Activated CD8-positive, alpha-beta memory T cell treated with anti-CD3 and anti-CD28 coated beads, Interleukin-2, amount 10 ng/mL, durations not matched to agents 7 days and 5 days (primary cell): ENCODE measurements at regions not wholly inside any gene's neighbourhood (a gene's known extent, or its start where the extent isn't known, plus 50 kb on each side); places are given as distances from the start of the nearest gene placed in this dataset.

Experiments
- ATAC-seq: fragments of 150-1000 bp; cut with Tn5 transposase; one replicate; pipeline ENCODE4 v1.10.0; 2021; ENCODE audit warnings: moderate library complexity
- CTCF ChIA-PET: fragments of 350-600 bp; sonication (Branson Sonifier 250); formaldehyde crosslinking; loops from one replicate; lab custom pipeline; 2021; ENCODE audit warnings: antibody characterized with exemption; lab: Charles Lee
- DNase-seq: peaks from one replicate; pipeline ENCODE4 v3.0.0-alpha.2; 2020
- H3K27ac Mint-ChIP-seq: one replicate; pipeline ENCODE4 v1.8.0; 2021; ENCODE audit warnings: mild to moderate bottlenecking, mixed read lengths
- H3K27me3 Mint-ChIP-seq: one replicate; pipeline ENCODE4 v1.8.0; 2021; ENCODE audit warnings: mixed read lengths
- H3K36me3 Mint-ChIP-seq: one replicate; pipeline ENCODE4 v1.8.0; 2021; ENCODE audit warnings: mild to moderate bottlenecking, mixed read lengths
- H3K4me1 Mint-ChIP-seq: one replicate; pipeline ENCODE4 v1.8.0; 2021; ENCODE audit warnings: mixed read lengths
- H3K4me3 Mint-ChIP-seq: one replicate; pipeline ENCODE4 v1.8.0; 2021; ENCODE audit warnings: mild to moderate bottlenecking, moderate library complexity, mixed read lengths
- H3K9me3 Mint-ChIP-seq: one replicate; pipeline ENCODE4 v1.8.0; 2022; ENCODE audit warnings: low read depth, mixed read lengths

GRCh38 chr7:131858611-131859010, 302.2 kb upstream of the PODXL start:
- ATAC-seq: no peak
- Mint-ChIP-seq H3K4me3 (no peak overlapping the region), H3K27me3 (peaks cover 8% of the 10 kb centered on the region), H3K9me3 (no peaks in the 10 kb centered on the region), H3K4me1 (no peaks in the 10 kb centered on the region), H3K27ac (no peak overlapping the region), H3K36me3 (no peaks in the 10 kb centered on the region)
- CTCF ChIA-PET: interaction anchor here (1.0 to 1.6 kb wide), 6 partner anchors 9 to 243 kb away, joined by 3 to 4 read pairs (median 4); no protein-coding TSS in a partner anchor
- no peak for DNase-seq

GRCh38 chr7:131849472-131849871, 293.0 kb upstream of the PODXL start:
- no peak overlapping the region for H3K4me3 Mint-ChIP-seq
- ATAC-seq: no peak
- H3K27me3 Mint-ChIP-seq: peaks cover 6% of the 10 kb centered on the region
- H3K9me3 Mint-ChIP-seq: no peaks in the 10 kb centered on the region
- H3K27ac Mint-ChIP-seq: no peak overlapping the region
- DNase-seq: no peak
- CTCF ChIA-PET: interaction anchor here (0.7 kb wide), 1 partner anchor 9 kb away, joined by 4 read pairs; no protein-coding TSS in a partner anchor
- H3K4me1 Mint-ChIP-seq: no peaks in the 10 kb centered on the region
- H3K36me3 Mint-ChIP-seq: no peaks in the 10 kb centered on the region

GRCh38 chr7:131848033-131848432, 291.6 kb upstream of the PODXL start:
- Mint-ChIP-seq H3K9me3 (no peaks in the 10 kb centered on the region), H3K36me3 (no peaks in the 10 kb centered on the region), H3K27ac (no peak overlapping the region), H3K4me1 (no peaks in the 10 kb centered on the region), H3K27me3 (peaks cover 2% of the 10 kb centered on the region), H3K4me3 (no peak overlapping the region)
- no peak for ATAC-seq
- CTCF ChIA-PET: interaction anchor here (1.1 kb wide), 1 partner anchor 11 kb away, joined by 4 read pairs; no protein-coding TSS in a partner anchor
- no peak for DNase-seq

- Mint-ChIP-seq H3K9me3 (no peaks in the 10 kb centered on the region), H3K4me1 (no peaks in the 10 kb centered on the region), H3K4me3 (no peak overlapping the region), H3K27ac (no peak overlapping the region), H3K27me3 (peaks cover 2% of the 10 kb centered on the region), H3K36me3 (no peaks in the 10 kb centered on the region)
- DNase-seq (no peak), ATAC-seq (no peak)
- CTCF ChIA-PET: interaction anchor here (0.6 to 0.9 kb wide), 2 partner anchors 14 to 805 kb away, joined by 3 to 4 read pairs; no protein-coding TSS in a partner anchor
These were observed 289.3 kb upstream of the PODXL start for GRCh38 chr7:131845573-131846314.

- no peaks in the 10 kb centered on the region for H3K9me3 Mint-ChIP-seq
- peaks cover 2% of the 10 kb centered on the region for H3K27me3 Mint-ChIP-seq
- no peak for DNase-seq
- no peaks in the 10 kb centered on the region for H3K4me1 Mint-ChIP-seq
- no peak overlapping the region for H3K4me3 Mint-ChIP-seq
- CTCF ChIA-PET: interaction anchor here (0.8 kb wide), 1 partner anchor 15 kb away, joined by 3 read pairs; no protein-coding TSS in a partner anchor
- H3K36me3 Mint-ChIP-seq: no peaks in the 10 kb centered on the region
- ATAC-seq: no peak
- no peak overlapping the region for H3K27ac Mint-ChIP-seq
These were observed 287.9 kb upstream of the PODXL start for GRCh38 chr7:131844369-131844768.

- CTCF ChIA-PET: no interaction called here
- Mint-ChIP-seq H3K27ac (no peak overlapping the region), H3K4me1 (no peaks in the 10 kb centered on the region), H3K36me3 (no peaks in the 10 kb centered on the region), H3K4me3 (no peak overlapping the region), H3K27me3 (peaks cover 2% of the 10 kb centered on the region), H3K9me3 (no peaks in the 10 kb centered on the region)
- DNase-seq: no peak
- ATAC-seq: no peak
These were observed 287.5 kb upstream of the PODXL start for GRCh38 chr7:131843898-131844331.

- Mint-ChIP-seq H3K4me1 (no peaks in the 10 kb centered on the region), H3K9me3 (no peaks in the 10 kb centered on the region), H3K36me3 (no peaks in the 10 kb centered on the region), H3K27me3 (peaks cover 6% of the 10 kb centered on the region), H3K27ac (no peak overlapping the region), H3K4me3 (no peak overlapping the region)
- no peak for DNase-seq
- ATAC-seq: no peak
- CTCF ChIA-PET: interaction anchor here (1.6 kb wide), 1 partner anchor 19 kb away, joined by 3 read pairs; no protein-coding TSS in a partner anchor
These were observed 283.7 kb upstream of the PODXL start for GRCh38 chr7:131839967-131840690.

- no peaks in the 10 kb centered on the region for H3K9me3 Mint-ChIP-seq
- CTCF ChIA-PET: no interaction called here
- ATAC-seq (no peak), DNase-seq (no peak)
- no peak overlapping the region for H3K27ac Mint-ChIP-seq
- no peaks in the 10 kb centered on the region for H3K36me3 Mint-ChIP-seq
- H3K27me3 Mint-ChIP-seq: peaks cover 6% of the 10 kb centered on the region
- H3K4me3 Mint-ChIP-seq: no peak overlapping the region
- H3K4me1 Mint-ChIP-seq: no peaks in the 10 kb centered on the region
These were observed 280.3 kb upstream of the PODXL start for GRCh38 chr7:131836733-131837132.

GRCh38 chr7:131835141-131835540, 278.7 kb upstream of the PODXL start:
- no peaks in the 10 kb centered on the region for H3K9me3 Mint-ChIP-seq
- no peaks in the 10 kb centered on the region for H3K36me3 Mint-ChIP-seq
- no peak overlapping the region for H3K27ac Mint-ChIP-seq
- no peak overlapping the region for H3K4me3 Mint-ChIP-seq
- peaks cover 7% of the 10 kb centered on the region for H3K27me3 Mint-ChIP-seq
- DNase-seq (no peak), ATAC-seq (no peak)
- CTCF ChIA-PET: interaction anchor here (1.1 kb wide), 1 partner anchor 38 kb away, joined by 3 read pairs; no protein-coding TSS in a partner anchor
- no peaks in the 10 kb centered on the region for H3K4me1 Mint-ChIP-seq

GRCh38 chr7:131830681-131831080, 274.3 kb upstream of the PODXL start:
- no peak for ATAC-seq
- no peak for DNase-seq
- Mint-ChIP-seq H3K4me1 (no peaks in the 10 kb centered on the region), H3K27me3 (peaks cover 8% of the 10 kb centered on the region), H3K27ac (no peak overlapping the region), H3K36me3 (no peaks in the 10 kb centered on the region), H3K9me3 (no peaks in the 10 kb centered on the region), H3K4me3 (no peak overlapping the region)
- CTCF ChIA-PET: no interaction called here

GRCh38 chr7:131829947-131830558, 273.6 kb upstream of the PODXL start:
- H3K4me1 Mint-ChIP-seq: no peaks in the 10 kb centered on the region
- H3K4me3 Mint-ChIP-seq: no peak overlapping the region
- DNase-seq (no peak), ATAC-seq (no peak)
- H3K36me3 Mint-ChIP-seq: no peaks in the 10 kb centered on the region
- H3K27ac Mint-ChIP-seq: no peak overlapping the region
- H3K9me3 Mint-ChIP-seq: no peaks in the 10 kb centered on the region
- CTCF ChIA-PET: no interaction called here
- peaks cover 8% of the 10 kb centered on the region for H3K27me3 Mint-ChIP-seq

GRCh38 chr7:131827421-131827820, 271.0 kb upstream of the PODXL start:
- H3K36me3 Mint-ChIP-seq: no peaks in the 10 kb centered on the region
- no peak for ATAC-seq

GRCh38 chr7:131826960-131827359, 270.5 kb upstream of the PODXL start:
- ATAC-seq: no peak
- Mint-ChIP-seq H3K27me3 (peaks cover 8% of the 10 kb centered on the region), H3K9me3 (no peaks in the 10 kb centered on the region), H3K36me3 (no peaks in the 10 kb centered on the region), H3K4me1 (no peaks in the 10 kb centered on the region), H3K27ac (no peak overlapping the region), H3K4me3 (no peak overlapping the region)
- CTCF ChIA-PET: no interaction called here
- DNase-seq: no peak

More at GRCh38 chr7:131827421-131827820, 271.0 kb upstream of the PODXL start:
- Mint-ChIP-seq H3K9me3 (no peaks in the 10 kb centered on the region), H3K27me3 (peaks cover 8% of the 10 kb centered on the region), H3K27ac (no peak overlapping the region), H3K4me1 (no peaks in the 10 kb centered on the region), H3K4me3 (no peak overlapping the region)
- no peak for DNase-seq
- CTCF ChIA-PET: no interaction called here
